ENCODE measurements at regions not wholly inside any gene's neighbourhood (a gene's known extent, or its start where the extent isn't known, plus 50 kb on each side); places are given as distances from the start of the nearest gene placed in this dataset.
A peak's percentile ranks its signal among the peaks of the same experiment; 100 is the strongest.

- H3K36me3 ChIP-seq = no peaks in the 10 kb centered on the region
- H3K4me1 ChIP-seq = peaks cover 0 to 2% of the 10 kb centered on the region in 2 donors
- TF ChIP-seq, protein P1, sequence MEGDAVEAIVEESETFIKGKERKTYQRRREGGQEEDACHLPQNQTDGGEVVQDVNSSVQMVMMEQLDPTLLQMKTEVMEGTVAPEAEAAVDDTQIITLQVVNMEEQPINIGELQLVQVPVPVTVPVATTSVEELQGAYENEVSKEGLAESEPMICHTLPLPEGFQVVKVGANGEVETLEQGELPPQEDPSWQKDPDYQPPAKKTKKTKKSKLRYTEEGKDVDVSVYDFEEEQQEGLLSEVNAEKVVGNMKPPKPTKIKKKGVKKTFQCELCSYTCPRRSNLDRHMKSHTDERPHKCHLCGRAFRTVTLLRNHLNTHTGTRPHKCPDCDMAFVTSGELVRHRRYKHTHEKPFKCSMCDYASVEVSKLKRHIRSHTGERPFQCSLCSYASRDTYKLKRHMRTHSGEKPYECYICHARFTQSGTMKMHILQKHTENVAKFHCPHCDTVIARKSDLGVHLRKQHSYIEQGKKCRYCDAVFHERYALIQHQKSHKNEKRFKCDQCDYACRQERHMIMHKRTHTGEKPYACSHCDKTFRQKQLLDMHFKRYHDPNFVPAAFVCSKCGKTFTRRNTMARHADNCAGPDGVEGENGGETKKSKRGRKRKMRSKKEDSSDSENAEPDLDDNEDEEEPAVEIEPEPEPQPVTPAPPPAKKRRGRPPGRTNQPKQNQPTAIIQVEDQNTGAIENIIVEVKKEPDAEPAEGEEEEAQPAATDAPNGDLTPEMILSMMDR (IDR thresholded peaks at IDR 0.05) = no peak
- ATAC-seq = no peak
- no peak overlapping the region for H3K27ac ChIP-seq
- no peak for DNase-seq
- no peaks in the 10 kb centered on the region for H3K9me3 ChIP-seq
- intact Hi-C loops (cut with DNase I) = no loop called here
- H3K4me3 ChIP-seq = no peak overlapping the region
- no peaks in the 10 kb centered on the region for H3K27me3 ChIP-seq
Observed at GRCh38 chr4:15370296-15370695, 57.5 kb upstream of the C1QTNF7 start.

DNA sequence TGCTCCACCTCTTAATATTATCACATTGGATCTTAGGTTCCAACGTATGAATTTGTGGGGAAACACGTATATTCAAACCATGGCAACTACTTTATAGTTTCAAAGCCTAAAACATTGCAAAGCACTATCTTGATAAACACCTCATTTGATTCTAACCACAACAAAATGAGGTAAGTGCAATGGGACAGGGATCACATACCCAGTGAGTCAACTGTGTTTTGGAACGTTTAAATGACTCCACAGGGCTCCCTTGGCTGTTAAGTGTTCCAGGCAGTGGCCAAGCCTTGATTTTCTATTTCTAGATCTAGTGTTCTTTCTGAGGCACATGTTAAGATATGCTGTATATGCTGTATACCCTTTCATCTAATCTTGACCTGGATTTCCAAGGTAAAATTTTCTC lies 54.5 kb upstream of the C1QTNF7 start:
- Histone ChIP-seq H3K9me3 (no peaks in the 10 kb centered on the region), H3K27ac (no peak overlapping the region), H3K36me3 (no peaks in the 10 kb centered on the region), H3K4me1 (peaks cover 8 to 26% of the 10 kb centered on the region in 2 donors), H3K27me3 (no peaks in the 10 kb centered on the region), H3K4me3 (no peak overlapping the region)
- ATAC-seq (no peak), DNase-seq (no peak)
- TF ChIP-seq, protein P1 (IDR thresholded peaks at IDR 0.05) = no peak
- intact Hi-C loops (cut with DNase I) = no loop called here

DNA sequence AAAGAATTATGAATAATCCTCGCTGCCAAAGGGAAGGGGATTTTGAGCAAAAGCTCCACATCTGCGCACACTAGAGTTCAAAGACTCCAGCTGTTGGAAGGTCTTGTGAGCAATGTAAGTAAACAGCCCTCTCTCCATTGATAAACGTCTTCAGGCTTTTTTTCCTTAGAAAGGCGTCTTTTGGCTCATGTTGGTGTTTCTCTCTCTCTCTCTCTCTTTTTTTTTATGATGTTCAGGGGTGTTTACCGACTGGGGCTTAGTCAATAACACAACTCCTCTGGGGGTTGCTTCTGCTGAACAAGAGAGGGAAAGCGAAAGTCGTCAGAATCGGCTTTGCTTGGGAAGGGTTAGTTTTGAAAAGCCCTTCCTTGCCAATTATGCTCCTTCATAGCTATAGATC lies 53.2 kb upstream of the C1QTNF7 start:
- Histone ChIP-seq H3K27ac (peak overlapping the region; percentile 68 to 69), H3K4me3 (no peak overlapping the region), H3K36me3 (no peaks in the 10 kb centered on the region), H3K27me3 (no peaks in the 10 kb centered on the region), H3K4me1 (peaks cover 8 to 27% of the 10 kb centered on the region in 2 donors), H3K9me3 (no peaks in the 10 kb centered on the region)
- TF ChIP-seq, protein P1 (IDR thresholded peaks at IDR 0.05) = no peak
- intact Hi-C loops (cut with DNase I) = no loop called here
- DNase-seq = peak in 2 of 4 donors; percentile 70 to 71
- ATAC-seq = no peak

DNA sequence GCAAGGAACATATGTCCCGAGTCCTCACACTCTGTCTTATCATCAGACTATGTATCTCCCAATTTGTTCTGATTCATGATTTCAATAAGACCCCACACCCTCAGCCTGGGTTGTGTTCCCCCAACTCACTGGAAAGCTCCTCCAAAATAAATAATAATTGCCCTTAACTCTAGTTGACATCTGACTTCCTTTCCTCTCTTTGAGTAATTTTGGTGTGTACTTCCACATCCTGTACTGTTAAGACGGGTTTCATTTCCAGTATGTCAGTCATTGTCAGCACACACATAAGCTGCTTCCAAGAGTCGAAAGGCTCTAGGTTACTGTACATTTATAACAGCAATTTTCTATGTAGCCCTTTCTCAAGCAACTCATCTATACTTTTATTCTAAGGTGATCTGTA lies 52.2 kb upstream of the C1QTNF7 start:
- H3K27ac ChIP-seq = peak overlapping the region; percentile 68 to 69
- ATAC-seq = peak; percentile 44
- TF ChIP-seq, protein P1 (IDR thresholded peaks at IDR 0.05) = no peak
- no peaks in the 10 kb centered on the region for H3K27me3 ChIP-seq
- H3K4me3 ChIP-seq = no peak overlapping the region
- DNase-seq = no peak
- H3K4me1 ChIP-seq = peaks cover 8 to 27% of the 10 kb centered on the region in 2 donors
- intact Hi-C loops (cut with DNase I) = no loop called here
- H3K36me3 ChIP-seq = no peaks in the 10 kb centered on the region
- no peaks in the 10 kb centered on the region for H3K9me3 ChIP-seq

GRCh38 chr4:15376145-15376544 lies 51.7 kb upstream of the C1QTNF7 start:
- TF ChIP-seq, protein P1 (IDR thresholded peaks at IDR 0.05) = no peak
- Histone ChIP-seq H3K4me3 (no peak overlapping the region), H3K4me1 (peaks cover 8 to 27% of the 10 kb centered on the region in 2 donors), H3K27ac (peak overlapping the region; percentile 68 to 69), H3K36me3 (no peaks in the 10 kb centered on the region), H3K27me3 (no peaks in the 10 kb centered on the region), H3K9me3 (no peaks in the 10 kb centered on the region)
- ATAC-seq (no peak), DNase-seq (no peak)
- intact Hi-C loops (cut with DNase I) = no loop called here

Data from left lung (tissue), 4 donors.